Tibial nerve (tissue), 4 donors: ENCODE measurements at regions not wholly inside any gene's neighbourhood (a gene's known extent, or its start where the extent isn't known, plus 50 kb on each side); places are given as distances from the start of the nearest gene placed in this dataset.

Source experiments
- DNase-seq, 2 donors: peaks; one replicate each; pipeline ENCODE4 v3.0.0-alpha.2; 2019; ENCODE audit warnings: low spot score in 2 of 2
- H3K27ac ChIP-seq, 4 donors: fragments of 200-600 bp; sonication (generic) in 3 of 4; one replicate each; pipeline ENCODE4 v1.5.1; 2017 to 2019; ENCODE audit warnings: mild to moderate bottlenecking in 1 of 4
- H3K27me3 ChIP-seq, 2 donors: fragments of 200-600 bp; sonication (generic) in 1 of 2; one replicate each; pipeline versions ENCODE4 v1.5.1 to v1.6.0; 2017 to 2019
- H3K36me3 ChIP-seq, 3 donors: fragments of 200-600 bp; sonication (generic); one replicate each; pipeline ENCODE4 v1.5.1; 2018 to 2019
- H3K4me1 ChIP-seq, 4 donors: fragments of 200-600 bp; sonication (generic) in 3 of 4; one replicate each; pipeline ENCODE4 v1.5.1; 2017 to 2019
- H3K4me3 ChIP-seq, 4 donors: fragments of 200-600 bp; sonication (generic) in 3 of 4; one replicate each; pipeline ENCODE4 v1.5.1; 2017 to 2019; ENCODE audit warnings: mild to moderate bottlenecking in 1 of 4, moderate library complexity in 1 of 4
- H3K9me3 ChIP-seq, 4 donors: fragments of 200-600 bp; sonication (generic) in 3 of 4; one replicate each; pipeline ENCODE4 v1.5.1; 2017 to 2019
- CTCF ChIP-seq, 5 experiments: fragments of 200-600 bp in 3 of 5; fragments of 450-650 bp in 2 of 5; sonication (generic) in 3 of 5; IDR thresholded peaks; one replicate each; pipeline ENCODE4 v1.5.1; 2016 to 2019; ENCODE audit warnings: antibody characterized with exemption in 5 of 5, mild to moderate bottlenecking in 3 of 5, moderate library complexity in 2 of 5
- EP300 ChIP-seq, 2 donors: sonication (generic); formaldehyde crosslinking; IDR thresholded peaks; one replicate each; pipeline ENCODE4 v1.6.1; 2017; ENCODE audit warnings: antibody characterized with exemption in 2 of 2, mild to moderate bottlenecking in 1 of 2
- POLR2A ChIP-seq, 2 donors: fragments of 450-650 bp; IDR thresholded peaks; one replicate each; pipeline ENCODE4 v1.6.1; 2017; ENCODE audit warnings: antibody characterized with exemption in 2 of 2, mild to moderate bottlenecking in 2 of 2, moderate library complexity in 2 of 2
- WGBS, 2 donors: methylation state at CpG; one replicate each; pipeline ENCODE4 v1.1.5; 2018; 5-methylcytosine and 5-hydroxymethylcytosine counted together

GRCh38 chr17:77281904-77282367 lies 141.2 kb downstream of the SEC14L1 start:
- Histone ChIP-seq H3K27ac (peak overlapping the region in 3 of 4 donors; percentile 66 to 78 (median 74)), H3K9me3 (no peaks in the 10 kb centered on the region), H3K4me1 (peaks cover 0 to 53% (median 24%) of the 10 kb centered on the region in 4 donors), H3K27me3 (peaks cover 0 to 8% of the 10 kb centered on the region in 2 donors), H3K36me3 (no peaks in the 10 kb centered on the region), H3K4me3 (peak overlapping the region; percentile 36 to 75 (median 53))
- DNase-seq, result no peak
- WGBS, 2 donors, result 58 to 65% methylated on average over 20 of the region's 20 CpGs
- TF ChIP-seq CTCF (IDR thresholded peaks at IDR 0.05) (no peak), EP300 (IDR thresholded peaks at IDR 0.05) (no peak), POLR2A (IDR thresholded peaks at IDR 0.05) (no peak)

GRCh38 chr17:77282524-77283515 lies 142.1 kb downstream of the SEC14L1 start:
- Histone ChIP-seq H3K27ac (peak overlapping the region in 3 of 4 donors; percentile 5 to 78 (median 39)), H3K4me3 (no peak overlapping the region), H3K4me1 (peaks cover 0 to 62% (median 32%) of the 10 kb centered on the region in 4 donors), H3K9me3 (no peaks in the 10 kb centered on the region), H3K27me3 (peaks cover 0 to 8% of the 10 kb centered on the region in 2 donors), H3K36me3 (no peaks in the 10 kb centered on the region)
- TF ChIP-seq EP300 (IDR thresholded peaks at IDR 0.05), result no peak
- no peak for TF ChIP-seq POLR2A (IDR thresholded peaks at IDR 0.05)
- TF ChIP-seq CTCF (IDR thresholded peaks at IDR 0.05), result no peak
- DNase-seq, result no peak
- 65 to 66% methylated on average over 22 to 23 of the region's 24 CpGs for WGBS, 2 donors

GRCh38 chr17:77284023-77284617 lies 143.4 kb downstream of the SEC14L1 start:
- H3K27ac ChIP-seq, result no peak overlapping the region
- no peaks in the 10 kb centered on the region for H3K9me3 ChIP-seq
- H3K27me3 ChIP-seq, result peaks cover 0 to 8% of the 10 kb centered on the region in 2 donors
- no peak for TF ChIP-seq EP300 (IDR thresholded peaks at IDR 0.05)
- TF ChIP-seq CTCF (IDR thresholded peaks at IDR 0.05), result no peak
- TF ChIP-seq POLR2A (IDR thresholded peaks at IDR 0.05), result no peak
- H3K4me1 ChIP-seq, result peaks cover 0 to 72% (median 41%) of the 10 kb centered on the region in 4 donors
- no peak for DNase-seq
- WGBS, 2 donors, result 84 to 94% methylated on average over 13 to 14 of the region's 14 CpGs
- no peak overlapping the region for H3K4me3 ChIP-seq
- H3K36me3 ChIP-seq, result no peaks in the 10 kb centered on the region

GRCh38 chr17:77285594-77286390 lies 145.0 kb downstream of the SEC14L1 start:
- H3K4me1 ChIP-seq, result peaks cover 0 to 61% (median 38%) of the 10 kb centered on the region in 4 donors
- DNase-seq, result peak in 1 of 2 donors; percentile 40
- no peaks in the 10 kb centered on the region for H3K36me3 ChIP-seq
- 51 to 68% methylated on average over 25 to 28 of the region's 34 CpGs for WGBS, 2 donors
- H3K4me3 ChIP-seq, result no peak overlapping the region
- H3K9me3 ChIP-seq, result no peaks in the 10 kb centered on the region
- H3K27ac ChIP-seq, result peak overlapping the region in 3 of 4 donors; percentile 76 to 86 (median 80)
- TF ChIP-seq CTCF (IDR thresholded peaks at IDR 0.05) (no peak), EP300 (IDR thresholded peaks at IDR 0.05) (no peak), POLR2A (IDR thresholded peaks at IDR 0.05) (no peak)
- H3K27me3 ChIP-seq, result peaks cover 0 to 8% of the 10 kb centered on the region in 2 donors
